ENCODE measurements at regions not wholly inside any gene's neighbourhood (a gene's known extent, or its start where the extent isn't known, plus 50 kb on each side); places are given as distances from the start of the nearest gene placed in this dataset.

GRCh38 chr3:62936626-62937254 is 61.5 kb upstream of the CADPS start:
- Histone ChIP-seq H3K4me3 (no peak overlapping the region), H3K9me3 (ENCODE audit: low read depth) (no peaks in the 10 kb centered on the region), H3K4me2 (no peak overlapping the region), H3K27ac (no peak overlapping the region), H4K20me1 (ENCODE audit: insufficient read depth, poor library complexity, severe bottlenecking) (no peaks in the 10 kb centered on the region), H3K79me2 (no peaks in the 10 kb centered on the region), H3K36me3 (replicated peaks; ENCODE audit: insufficient read depth, low read depth) (no peaks in the 10 kb centered on the region), H3K9me2 (replicated peaks; ENCODE audit: insufficient read depth) (no peaks in the 10 kb centered on the region), H2AFZ (no peak overlapping the region), H3K4me1 (ENCODE audit: insufficient read depth) (no peaks in the 10 kb centered on the region), H3K27me3 (no peaks in the 10 kb centered on the region)
- DNase-seq (ENCODE audit: low spot score) = no peak
- TF ChIP-seq EZH2phosphoT487 (IDR thresholded peaks at IDR 0.05; ENCODE audit: low read depth, severe bottlenecking, unreplicated experiment) = no peak
- no peak for TF ChIP-seq EZH2 (IDR thresholded peaks at IDR 0.05; ENCODE audit: borderline replicate concordance)
- TF ChIP-seq CTCF (IDR thresholded peaks at IDR 0.05; ENCODE audit: poor library complexity) = no peak
- WGBS (ENCODE audit: low lambda C conversion rate, missing lambda C conversion rate) = 86% methylated on average over 5 of the region's 5 CpGs

GRCh38 chr3:62938583-62938982 is 63.4 kb upstream of the CADPS start:
- Histone ChIP-seq H4K20me1 (ENCODE audit: insufficient read depth, poor library complexity, severe bottlenecking) (no peaks in the 10 kb centered on the region), H3K36me3 (replicated peaks; ENCODE audit: insufficient read depth, low read depth) (no peaks in the 10 kb centered on the region), H3K4me1 (ENCODE audit: insufficient read depth) (no peaks in the 10 kb centered on the region), H3K4me3 (no peak overlapping the region), H3K27ac (peak overlapping the region; percentile 39), H2AFZ (no peak overlapping the region), H3K27me3 (no peaks in the 10 kb centered on the region), H3K79me2 (no peaks in the 10 kb centered on the region), H3K4me2 (no peak overlapping the region), H3K9me3 (ENCODE audit: low read depth) (no peaks in the 10 kb centered on the region), H3K9me2 (replicated peaks; ENCODE audit: insufficient read depth) (no peaks in the 10 kb centered on the region)
- WGBS (ENCODE audit: low lambda C conversion rate, missing lambda C conversion rate) = 77% methylated on average over 2 of the region's 2 CpGs
- TF ChIP-seq CTCF (IDR thresholded peaks at IDR 0.05; ENCODE audit: poor library complexity) = no peak
- no peak for TF ChIP-seq EZH2phosphoT487 (IDR thresholded peaks at IDR 0.05; ENCODE audit: low read depth, severe bottlenecking, unreplicated experiment)
- TF ChIP-seq EZH2 (IDR thresholded peaks at IDR 0.05; ENCODE audit: borderline replicate concordance) = no peak
- no peak for DNase-seq (ENCODE audit: low spot score)

GRCh38 chr3:62939707-62940106 is 64.5 kb upstream of the CADPS start:
- H3K79me2 ChIP-seq = no peaks in the 10 kb centered on the region
- no peak overlapping the region for H3K4me3 ChIP-seq
- H3K9me3 ChIP-seq (ENCODE audit: low read depth) = no peaks in the 10 kb centered on the region
- no peak overlapping the region for H3K27ac ChIP-seq
- no peaks in the 10 kb centered on the region for H3K27me3 ChIP-seq
- no peak overlapping the region for H3K4me2 ChIP-seq
- no peaks in the 10 kb centered on the region for H3K4me1 ChIP-seq (ENCODE audit: insufficient read depth)
- TF ChIP-seq EZH2 (IDR thresholded peaks at IDR 0.05; ENCODE audit: borderline replicate concordance) (no peak), CTCF (IDR thresholded peaks at IDR 0.05; ENCODE audit: poor library complexity) (no peak), EZH2phosphoT487 (IDR thresholded peaks at IDR 0.05; ENCODE audit: low read depth, severe bottlenecking, unreplicated experiment) (no peak)
- WGBS (ENCODE audit: low lambda C conversion rate, missing lambda C conversion rate) = 55% methylated on average over 8 of the region's 8 CpGs
- H4K20me1 ChIP-seq (ENCODE audit: insufficient read depth, poor library complexity, severe bottlenecking) = no peaks in the 10 kb centered on the region
- no peak for DNase-seq (ENCODE audit: low spot score)
- H3K36me3 ChIP-seq (replicated peaks; ENCODE audit: insufficient read depth, low read depth) = no peaks in the 10 kb centered on the region
- no peaks in the 10 kb centered on the region for H3K9me2 ChIP-seq (replicated peaks; ENCODE audit: insufficient read depth)
- no peak overlapping the region for H2AFZ ChIP-seq

All from hepatocyte (in vitro differentiated cells).